Right lobe of liver (tissue), 6 donors: ENCODE measurements at regions not wholly inside any gene's neighbourhood (a gene's known extent, or its start where the extent isn't known, plus 50 kb on each side); places are given as distances from the start of the nearest gene placed in this dataset.

ENCODE experiments used
- ATAC-seq, 4 donors: fragments of 200-7000 bp; cut with Tn5 transposase; one replicate each; pipeline ENCODE4 v1.9.1; 2020; ENCODE audit warnings: mild to moderate bottlenecking in 4 of 4, moderate library complexity in 4 of 4
- DNase-seq, 3 donors: peaks; one replicate each; pipeline ENCODE4 v3.0.0-alpha.2; 2020
- H3K27ac ChIP-seq, 3 donors: fragments of 200-600 bp; one replicate each; pipeline ENCODE4 v1.8.0; 2022
- H3K27me3 ChIP-seq, 2 donors: fragments of 200-600 bp; one replicate each; pipeline ENCODE4 v1.8.0; 2022
- H3K36me3 ChIP-seq, 4 donors: fragments of 200-600 bp; sonication (generic) in 1 of 4; one replicate each; pipeline versions ENCODE4 v1.5.1 to v1.8.0; 2017 to 2022; ENCODE audit warnings: control low read depth in 1 of 4
- H3K4me1 ChIP-seq, 4 donors: fragments of 200-600 bp; sonication (generic) in 1 of 4; one replicate each; pipeline versions ENCODE4 v1.5.1 to v1.8.0; 2017 to 2022; ENCODE audit warnings: control low read depth in 1 of 4
- H3K4me3 ChIP-seq, 3 donors: fragments of 200-600 bp; one replicate each; pipeline ENCODE4 v1.8.0; 2022
- H3K9me3 ChIP-seq, 4 donors: fragments of 200-600 bp; sonication (generic) in 1 of 4; one replicate each; pipeline versions ENCODE4 v1.5.1 to v1.8.0; 2017 to 2022; ENCODE audit warnings: control low read depth in 1 of 4
- POLR2A ChIP-seq: fragments of 450-650 bp; IDR thresholded peaks from one replicate; pipeline ENCODE4 v1.6.1; 2017; ENCODE audit warnings: antibody characterized with exemption, mild to moderate bottlenecking
- WGBS: methylation state at CpG from one replicate; pipeline ENCODE4 v1.1.6; 2018; ENCODE audit warnings: low coverage, low lambda C conversion rate; ENCODE audit not compliant: insufficient coverage; ENCODE audit errors: missing lambda C conversion rate; 5-methylcytosine and 5-hydroxymethylcytosine counted together
- intact Hi-C, 2 donors: fragments of 100-400 bp; cut with DNase I; formaldehyde crosslinking; loops; one replicate each; pipeline versions ENCODE4 v1.11.2 to v1.14.1; 2022
- TF ChIP-seq, protein P1 (sequence below), 4 donors: fragments of 200-600 bp in 3 of 4; fragments of 450-650 bp in 1 of 4; IDR thresholded peaks; one replicate each; pipeline versions ENCODE4 v1.5.1 to v1.8.0; 2016 to 2022; ENCODE audit warnings: antibody characterized with exemption in 4 of 4, mild to moderate bottlenecking in 2 of 4
- donor health status: DM: no; HTN: yes; CAD: no.
- donor health status: DM: no; HTN: no; CAD: no.
- donor health status: DM: no; HTN: no; CAD: no.
- donor health status: DM: no; HTN: yes; CAD: no.
- donor health status: DM: no; HTN: yes; CAD: no.

DNA sequence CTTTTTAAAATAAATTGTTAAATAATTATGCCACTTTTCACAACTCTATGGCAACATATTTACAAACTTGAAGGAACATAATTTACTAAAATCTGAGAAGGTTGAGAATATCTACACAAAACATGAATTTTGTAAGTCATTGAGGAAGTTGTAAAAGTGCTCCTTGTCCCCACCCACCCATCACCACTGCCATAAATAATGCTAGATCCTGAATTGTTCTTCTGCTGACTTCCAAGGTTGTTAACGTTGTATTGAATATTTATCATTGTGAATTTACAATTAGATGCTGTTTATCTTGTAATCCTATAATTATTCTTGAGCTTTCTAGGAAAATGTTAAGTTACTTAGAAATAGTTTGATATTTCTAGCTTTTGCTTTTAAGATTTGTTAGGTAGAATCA, 908.0 kb upstream of the COX7C start:
- Histone ChIP-seq H3K27ac (no peak overlapping the region), H3K27me3 (no peaks in the 10 kb centered on the region), H3K36me3 (no peaks in the 10 kb centered on the region), H3K4me3 (no peak overlapping the region), H3K4me1 (no peaks in the 10 kb centered on the region), H3K9me3 (peaks cover 0 to 2% (median 0%) of the 10 kb centered on the region in 4 donors)
- no peak for DNase-seq
- ATAC-seq, result no peak
- WGBS, result 50% methylated on average over 1 of the region's 1 CpG
- no peak for TF ChIP-seq POLR2A
- TF ChIP-seq, protein P1, sequence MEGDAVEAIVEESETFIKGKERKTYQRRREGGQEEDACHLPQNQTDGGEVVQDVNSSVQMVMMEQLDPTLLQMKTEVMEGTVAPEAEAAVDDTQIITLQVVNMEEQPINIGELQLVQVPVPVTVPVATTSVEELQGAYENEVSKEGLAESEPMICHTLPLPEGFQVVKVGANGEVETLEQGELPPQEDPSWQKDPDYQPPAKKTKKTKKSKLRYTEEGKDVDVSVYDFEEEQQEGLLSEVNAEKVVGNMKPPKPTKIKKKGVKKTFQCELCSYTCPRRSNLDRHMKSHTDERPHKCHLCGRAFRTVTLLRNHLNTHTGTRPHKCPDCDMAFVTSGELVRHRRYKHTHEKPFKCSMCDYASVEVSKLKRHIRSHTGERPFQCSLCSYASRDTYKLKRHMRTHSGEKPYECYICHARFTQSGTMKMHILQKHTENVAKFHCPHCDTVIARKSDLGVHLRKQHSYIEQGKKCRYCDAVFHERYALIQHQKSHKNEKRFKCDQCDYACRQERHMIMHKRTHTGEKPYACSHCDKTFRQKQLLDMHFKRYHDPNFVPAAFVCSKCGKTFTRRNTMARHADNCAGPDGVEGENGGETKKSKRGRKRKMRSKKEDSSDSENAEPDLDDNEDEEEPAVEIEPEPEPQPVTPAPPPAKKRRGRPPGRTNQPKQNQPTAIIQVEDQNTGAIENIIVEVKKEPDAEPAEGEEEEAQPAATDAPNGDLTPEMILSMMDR (IDR thresholded peaks at IDR 0.05), result no peak
- intact Hi-C loops, result no loop called here

DNA sequence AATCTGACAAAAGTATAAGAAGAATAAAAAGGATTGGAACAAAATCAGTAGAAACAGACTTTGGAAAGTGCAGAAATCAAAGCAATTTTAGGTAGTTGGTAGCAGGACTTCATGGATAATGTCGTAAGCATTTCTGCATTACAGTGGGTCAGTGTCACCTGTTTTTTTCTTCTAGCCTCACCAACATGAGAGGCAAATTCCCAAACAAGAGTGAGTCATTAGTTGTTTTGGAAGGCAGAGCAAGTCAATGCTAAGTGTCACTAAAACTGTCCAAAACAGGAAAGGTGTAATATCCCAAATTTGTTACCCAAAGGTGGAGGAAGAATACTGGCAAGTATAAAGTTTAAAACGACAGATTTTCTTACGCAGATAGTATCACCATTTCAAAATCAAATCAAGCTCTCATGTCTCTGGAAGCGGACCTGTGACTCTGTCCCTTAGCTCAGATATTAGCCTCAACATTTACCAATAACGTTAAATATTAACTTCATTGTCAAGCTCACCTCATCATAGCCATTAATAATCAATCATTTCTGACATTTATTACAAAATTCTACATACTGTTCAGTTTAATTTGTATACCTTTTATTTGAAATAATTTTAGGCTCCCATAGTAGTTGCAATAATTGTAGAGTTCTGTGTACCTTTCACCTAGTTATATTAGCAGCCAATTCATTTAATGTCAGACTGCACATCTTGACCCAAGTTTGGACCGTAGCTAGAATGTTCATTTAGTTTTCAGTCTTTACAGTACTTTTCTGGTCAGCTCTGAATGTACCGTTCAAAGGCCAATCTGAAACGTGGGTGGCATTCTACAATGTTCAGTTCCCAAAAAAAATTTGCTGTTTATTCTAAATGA, 901.2 kb upstream of the COX7C start:
- 19% methylated on average over 8 of the region's 8 CpGs for WGBS
- intact Hi-C loops, result no loop called here
- H3K27me3 ChIP-seq, result no peaks in the 10 kb centered on the region
- peak overlapping the region; percentile 69 to 84 (median 70) for H3K27ac ChIP-seq
- ATAC-seq (peak; percentile 86 to 93 (median 88)), DNase-seq (no peak)
- no peaks in the 10 kb centered on the region for H3K36me3 ChIP-seq
- TF ChIP-seq, protein P1 (IDR thresholded peaks at IDR 0.05), result no peak
- peak; percentile 50 for TF ChIP-seq POLR2A
- H3K9me3 ChIP-seq, result no peaks in the 10 kb centered on the region
- H3K4me3 ChIP-seq, result no peak overlapping the region
- peaks cover 0 to 9% (median 0%) of the 10 kb centered on the region in 4 donors for H3K4me1 ChIP-seq

DNA sequence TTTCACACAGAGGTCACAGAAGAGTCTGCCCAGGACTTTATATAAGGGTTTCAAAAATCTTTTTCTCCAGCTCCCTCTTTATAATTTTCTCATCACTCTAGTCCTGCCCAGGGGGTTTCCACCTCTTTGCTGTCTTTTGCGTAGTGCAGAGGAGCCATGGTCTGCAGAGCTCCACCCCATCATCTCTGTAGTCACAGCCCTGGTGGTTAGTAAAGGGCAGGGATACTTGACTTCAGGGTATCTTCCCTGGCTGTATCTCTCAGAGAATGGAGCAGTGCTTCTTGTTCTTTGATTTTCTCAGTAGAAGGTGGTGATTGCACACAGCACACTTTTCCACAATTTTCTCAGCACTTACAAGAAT, 900.6 kb upstream of the COX7C start:
- no peak for TF ChIP-seq POLR2A
- TF ChIP-seq, protein P1 (IDR thresholded peaks at IDR 0.05), result no peak
- WGBS, result 40% methylated on average over 1 of the region's 1 CpG
- peak overlapping the region; percentile 69 to 84 (median 70) for H3K27ac ChIP-seq
- H3K4me3 ChIP-seq, result no peak overlapping the region
- intact Hi-C loops, result no loop called here
- H3K27me3 ChIP-seq, result no peaks in the 10 kb centered on the region
- H3K9me3 ChIP-seq, result no peaks in the 10 kb centered on the region
- peak in 3 of 4 donors; percentile 33 to 70 (median 61) for ATAC-seq
- no peak for DNase-seq
- H3K36me3 ChIP-seq, result no peaks in the 10 kb centered on the region
- H3K4me1 ChIP-seq, result peaks cover 0 to 9% (median 0%) of the 10 kb centered on the region in 4 donors

DNA sequence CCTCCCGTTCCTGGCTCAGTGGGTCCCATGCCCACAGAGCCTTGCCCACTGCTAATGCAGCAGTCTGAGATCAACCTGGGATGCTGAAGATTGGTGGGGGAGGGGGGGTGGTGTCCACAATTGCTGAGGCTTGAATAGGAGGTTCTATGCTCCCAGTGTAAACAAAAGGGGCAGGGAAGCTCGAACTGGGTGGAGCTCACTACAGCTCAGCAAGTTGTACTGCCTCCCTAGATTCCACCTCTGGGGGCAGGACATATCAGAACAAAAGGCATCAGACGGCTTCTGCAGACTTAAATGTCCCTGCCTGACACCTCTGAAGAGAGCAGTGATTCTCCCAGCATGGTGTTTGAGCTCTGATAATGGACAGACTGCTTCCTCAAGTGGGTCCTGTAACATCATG, 885.6 kb upstream of the COX7C start:
- WGBS, result 39% methylated on average over 2 of the region's 3 CpGs

More for the DNA sequence above, 885.6 kb upstream of the COX7C start:
- no peak overlapping the region for H3K27ac ChIP-seq
- ATAC-seq (no peak), DNase-seq (no peak)
- no peaks in the 10 kb centered on the region for H3K36me3 ChIP-seq
- no peaks in the 10 kb centered on the region for H3K9me3 ChIP-seq
- intact Hi-C loops, result no loop called here
- TF ChIP-seq, protein P1 (IDR thresholded peaks at IDR 0.05), result no peak
- no peak for TF ChIP-seq POLR2A
- H3K27me3 ChIP-seq, result no peaks in the 10 kb centered on the region
- no peak overlapping the region for H3K4me3 ChIP-seq
- no peaks in the 10 kb centered on the region for H3K4me1 ChIP-seq
